ENCODE measurements at regions not wholly inside any gene's neighbourhood (a gene's known extent, or its start where the extent isn't known, plus 50 kb on each side); places are given as distances from the start of the nearest gene placed in this dataset.

GRCh38 chr2:65746931-65747675 lies 314.7 kb upstream of the SPRED2 start:
- Mint-ChIP-seq H3K27ac (ENCODE audit: low read depth) (no peak overlapping the region), H3K4me1 (no peaks in the 10 kb centered on the region), H3K9me3 (no peaks in the 10 kb centered on the region), H3K27me3 (peaks cover 4% of the 10 kb centered on the region), H3K36me3 (ENCODE audit: insufficient read depth) (no peaks in the 10 kb centered on the region), H3K4me3 (no peak overlapping the region)
- ATAC-seq (replicated peaks; ENCODE audit: extremely low read depth, poor library complexity, severe bottlenecking) (no peak), DNase-seq (ENCODE audit: low spot score in 2 of 2) (no peak)

DNA sequence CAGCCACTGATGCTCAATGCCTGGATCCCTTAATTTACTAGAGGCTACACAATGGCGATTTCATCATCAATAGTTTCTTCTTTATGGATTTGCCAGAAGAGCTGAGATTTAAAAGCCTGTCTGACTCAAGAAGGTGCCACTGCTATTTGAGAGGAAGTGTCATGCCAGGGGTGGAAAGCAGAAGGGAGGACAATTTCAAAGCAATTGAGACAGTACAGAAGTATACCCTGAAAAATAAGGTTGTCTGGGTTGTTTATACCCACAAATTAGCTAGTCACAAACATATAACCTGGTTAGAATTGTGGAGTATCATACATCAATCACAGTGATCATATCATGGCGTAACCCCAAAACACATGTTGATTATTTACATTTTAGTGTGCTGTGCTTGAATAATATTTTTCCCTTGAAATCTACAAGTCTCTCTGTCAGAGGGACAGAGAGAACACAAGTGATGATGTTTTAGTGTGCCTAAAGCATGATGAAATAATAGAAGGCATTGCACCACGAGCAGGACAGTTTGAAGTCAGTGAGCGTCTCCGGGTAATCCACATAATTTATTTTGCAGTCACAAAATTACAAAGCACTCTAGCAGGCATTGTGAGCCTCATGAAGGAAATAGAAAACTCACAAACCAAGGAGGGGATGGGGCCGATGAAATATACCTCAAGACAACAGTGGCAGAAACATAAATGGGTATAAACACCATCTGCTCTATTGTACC lies 312.2 kb upstream of the SPRED2 start:
- no peak for DNase-seq (ENCODE audit: low spot score in 2 of 2)
- Mint-ChIP-seq H3K27me3 (peaks cover 20% of the 10 kb centered on the region), H3K27ac (ENCODE audit: low read depth) (no peak overlapping the region), H3K4me1 (no peaks in the 10 kb centered on the region), H3K4me3 (no peak overlapping the region), H3K36me3 (ENCODE audit: insufficient read depth) (no peaks in the 10 kb centered on the region), H3K9me3 (no peaks in the 10 kb centered on the region)
- ATAC-seq (replicated peaks; ENCODE audit: extremely low read depth, poor library complexity, severe bottlenecking) = no peak

DNA sequence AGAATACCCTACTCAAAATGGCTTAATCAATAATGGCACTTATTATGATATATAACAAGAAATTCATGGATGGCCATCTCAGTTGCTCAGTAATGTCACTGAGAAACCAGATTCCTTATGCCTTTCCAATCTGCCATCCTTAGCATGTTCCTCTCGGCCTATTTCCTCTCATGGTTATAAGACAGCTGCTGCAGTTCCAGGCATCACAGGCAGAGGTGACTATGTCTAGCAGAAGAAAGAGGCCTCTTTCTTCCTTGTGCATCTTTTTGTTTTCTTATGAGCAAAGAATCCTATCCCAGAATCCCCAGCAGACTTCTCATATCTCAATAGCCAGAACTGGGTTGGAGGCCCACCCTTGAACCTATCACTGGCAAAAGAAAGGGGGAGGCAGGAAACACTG lies 310.6 kb upstream of the SPRED2 start:
- Mint-ChIP-seq H3K27ac (ENCODE audit: low read depth) (no peak overlapping the region), H3K4me1 (no peaks in the 10 kb centered on the region), H3K36me3 (ENCODE audit: insufficient read depth) (no peaks in the 10 kb centered on the region), H3K4me3 (no peak overlapping the region), H3K27me3 (peaks cover 20% of the 10 kb centered on the region), H3K9me3 (no peaks in the 10 kb centered on the region)
- DNase-seq (ENCODE audit: low spot score in 2 of 2) (no peak), ATAC-seq (replicated peaks; ENCODE audit: extremely low read depth, poor library complexity, severe bottlenecking) (no peak)

GRCh38 chr2:65739927-65740326 lies 307.5 kb upstream of the SPRED2 start:
- Mint-ChIP-seq H3K36me3 (ENCODE audit: insufficient read depth) (no peaks in the 10 kb centered on the region), H3K27ac (ENCODE audit: low read depth) (no peak overlapping the region), H3K4me3 (no peak overlapping the region), H3K4me1 (no peaks in the 10 kb centered on the region), H3K9me3 (no peaks in the 10 kb centered on the region), H3K27me3 (peaks cover 35% of the 10 kb centered on the region)
- ATAC-seq (replicated peaks; ENCODE audit: extremely low read depth, poor library complexity, severe bottlenecking) (no peak), DNase-seq (ENCODE audit: low spot score in 2 of 2) (no peak)

DNA sequence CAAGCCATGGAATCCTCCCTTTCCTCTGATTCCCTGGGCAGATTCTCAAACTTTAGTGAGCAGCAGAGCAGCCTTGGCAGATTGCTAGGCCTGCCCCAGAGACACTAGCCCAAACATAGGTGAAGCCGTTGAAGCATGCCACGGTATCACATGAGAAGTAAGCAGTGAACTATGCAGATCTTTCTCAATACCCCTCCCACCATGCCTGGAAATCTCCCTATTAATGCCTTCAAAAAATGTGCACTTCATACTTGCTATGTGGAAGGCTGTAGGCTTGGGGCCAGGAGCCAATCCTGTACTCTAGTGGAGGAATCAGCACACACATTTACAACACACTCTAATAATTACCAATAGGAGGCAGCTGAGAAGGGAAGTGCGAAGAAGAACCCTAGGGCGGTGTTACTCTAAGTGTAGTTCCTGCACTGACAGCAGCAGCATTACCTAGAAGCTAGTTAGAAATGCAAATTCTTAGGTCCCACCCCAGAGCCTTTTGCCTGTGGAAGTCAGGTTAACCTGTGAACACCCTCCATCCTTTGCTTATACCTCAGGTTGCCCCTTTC lies 305.1 kb upstream of the SPRED2 start:
- ATAC-seq (replicated peaks; ENCODE audit: extremely low read depth, poor library complexity, severe bottlenecking) = no peak
- no peak overlapping the region for H3K27ac Mint-ChIP-seq (ENCODE audit: low read depth)
- H3K9me3 Mint-ChIP-seq = no peaks in the 10 kb centered on the region
- no peak overlapping the region for H3K4me3 Mint-ChIP-seq
- DNase-seq (ENCODE audit: low spot score in 2 of 2) = no peak
- H3K27me3 Mint-ChIP-seq = peaks cover 44% of the 10 kb centered on the region
- H3K36me3 Mint-ChIP-seq (ENCODE audit: insufficient read depth) = no peaks in the 10 kb centered on the region
- no peaks in the 10 kb centered on the region for H3K4me1 Mint-ChIP-seq

DNA sequence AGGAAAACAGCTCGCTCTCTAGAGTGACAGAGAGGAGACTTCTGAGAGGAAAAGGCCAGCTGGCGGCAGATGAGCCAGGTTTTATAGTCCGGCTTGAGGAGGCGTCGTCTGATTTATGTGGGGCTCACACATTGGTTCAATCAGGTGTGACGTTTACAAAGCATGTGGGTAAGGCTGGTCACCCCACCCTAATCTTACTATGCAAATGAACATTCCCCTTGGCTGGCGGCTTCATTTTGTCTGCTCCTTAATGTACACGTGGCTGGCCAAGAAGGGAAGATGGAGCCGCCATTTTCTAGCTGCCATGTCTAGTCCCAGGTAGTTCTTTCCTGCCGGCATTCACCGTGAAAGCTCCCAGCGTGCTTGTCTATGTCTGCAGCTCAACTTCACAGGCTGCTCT lies 299.1 kb upstream of the SPRED2 start:
- Mint-ChIP-seq H3K9me3 (no peaks in the 10 kb centered on the region), H3K27me3 (peaks cover 24% of the 10 kb centered on the region), H3K27ac (ENCODE audit: low read depth) (no peak overlapping the region), H3K4me1 (no peaks in the 10 kb centered on the region), H3K36me3 (ENCODE audit: insufficient read depth) (no peaks in the 10 kb centered on the region), H3K4me3 (no peak overlapping the region)
- no peak for DNase-seq (ENCODE audit: low spot score in 2 of 2)
- ATAC-seq (replicated peaks; ENCODE audit: extremely low read depth, poor library complexity, severe bottlenecking) = no peak

- no peak overlapping the region for H3K27ac Mint-ChIP-seq (ENCODE audit: low read depth)
- H3K9me3 Mint-ChIP-seq = no peaks in the 10 kb centered on the region
- no peak overlapping the region for H3K4me3 Mint-ChIP-seq
- peaks cover 12% of the 10 kb centered on the region for H3K27me3 Mint-ChIP-seq
- H3K36me3 Mint-ChIP-seq (ENCODE audit: insufficient read depth) = no peaks in the 10 kb centered on the region
- DNase-seq (ENCODE audit: low spot score in 2 of 2) = no peak
- no peaks in the 10 kb centered on the region for H3K4me1 Mint-ChIP-seq
- no peak for ATAC-seq (replicated peaks; ENCODE audit: extremely low read depth, poor library complexity, severe bottlenecking)
Observed at GRCh38 chr2:65730186-65730585, 297.8 kb upstream of the SPRED2 start.

- H3K9me3 Mint-ChIP-seq = no peaks in the 10 kb centered on the region
- no peak for ATAC-seq (replicated peaks; ENCODE audit: extremely low read depth, poor library complexity, severe bottlenecking)
- H3K27ac Mint-ChIP-seq (ENCODE audit: low read depth) = no peak overlapping the region
- DNase-seq (ENCODE audit: low spot score in 2 of 2) = no peak
- H3K27me3 Mint-ChIP-seq = peaks cover 2% of the 10 kb centered on the region
- H3K4me1 Mint-ChIP-seq = no peaks in the 10 kb centered on the region
- no peak overlapping the region for H3K4me3 Mint-ChIP-seq
- no peaks in the 10 kb centered on the region for H3K36me3 Mint-ChIP-seq (ENCODE audit: insufficient read depth)
Observed at GRCh38 chr2:65729246-65729645, 296.8 kb upstream of the SPRED2 start.

- no peak overlapping the region for H3K4me3 Mint-ChIP-seq
- DNase-seq (ENCODE audit: low spot score in 2 of 2) (no peak), ATAC-seq (replicated peaks; ENCODE audit: extremely low read depth, poor library complexity, severe bottlenecking) (no peak)
- H3K27ac Mint-ChIP-seq (ENCODE audit: low read depth) = no peak overlapping the region
- peaks cover 2% of the 10 kb centered on the region for H3K27me3 Mint-ChIP-seq
- no peaks in the 10 kb centered on the region for H3K9me3 Mint-ChIP-seq
- H3K36me3 Mint-ChIP-seq (ENCODE audit: insufficient read depth) = no peaks in the 10 kb centered on the region
- H3K4me1 Mint-ChIP-seq = no peaks in the 10 kb centered on the region
Observed at GRCh38 chr2:65728477-65729180, 296.2 kb upstream of the SPRED2 start.

GRCh38 chr2:65727816-65728215 lies 295.4 kb upstream of the SPRED2 start:
- H3K9me3 Mint-ChIP-seq = no peaks in the 10 kb centered on the region
- ATAC-seq (replicated peaks; ENCODE audit: extremely low read depth, poor library complexity, severe bottlenecking) (no peak), DNase-seq (ENCODE audit: low spot score in 2 of 2) (no peak)
- peaks cover 10% of the 10 kb centered on the region for H3K27me3 Mint-ChIP-seq
- no peak overlapping the region for H3K4me3 Mint-ChIP-seq
- H3K27ac Mint-ChIP-seq (ENCODE audit: low read depth) = no peak overlapping the region
- H3K4me1 Mint-ChIP-seq = no peaks in the 10 kb centered on the region
- no peaks in the 10 kb centered on the region for H3K36me3 Mint-ChIP-seq (ENCODE audit: insufficient read depth)

DNA sequence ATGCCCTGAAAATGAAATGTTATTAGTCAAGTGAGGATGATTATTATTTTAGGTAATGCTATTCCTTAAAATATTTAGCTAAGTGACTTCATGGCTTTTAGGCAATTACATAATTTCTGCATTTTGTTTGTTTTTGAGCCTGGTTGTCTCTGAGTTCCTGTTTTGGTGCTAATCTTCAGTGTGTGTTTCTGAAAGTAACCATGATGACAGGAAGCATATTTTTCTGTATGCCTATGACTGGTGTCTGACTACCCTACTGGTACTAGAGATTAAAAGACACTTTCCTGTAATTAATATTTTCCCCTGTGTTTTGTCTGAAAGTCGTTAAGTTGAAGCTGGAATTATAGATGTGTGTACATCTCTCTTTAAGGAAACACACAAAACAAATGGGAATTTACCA lies 295.0 kb upstream of the SPRED2 start:
- H3K9me3 Mint-ChIP-seq = no peaks in the 10 kb centered on the region
- no peak overlapping the region for H3K27ac Mint-ChIP-seq (ENCODE audit: low read depth)
- DNase-seq (ENCODE audit: low spot score in 2 of 2) (no peak), ATAC-seq (replicated peaks; ENCODE audit: extremely low read depth, poor library complexity, severe bottlenecking) (no peak)
- H3K4me1 Mint-ChIP-seq = no peaks in the 10 kb centered on the region
- H3K27me3 Mint-ChIP-seq = peaks cover 12% of the 10 kb centered on the region
- H3K36me3 Mint-ChIP-seq (ENCODE audit: insufficient read depth) = no peaks in the 10 kb centered on the region
- H3K4me3 Mint-ChIP-seq = no peak overlapping the region

GRCh38 chr2:65724752-65725151 lies 292.4 kb upstream of the SPRED2 start:
- no peaks in the 10 kb centered on the region for H3K9me3 Mint-ChIP-seq
- no peak overlapping the region for H3K27ac Mint-ChIP-seq (ENCODE audit: low read depth)
- ATAC-seq (replicated peaks; ENCODE audit: extremely low read depth, poor library complexity, severe bottlenecking) (no peak), DNase-seq (ENCODE audit: low spot score in 2 of 2) (no peak)
- no peaks in the 10 kb centered on the region for H3K36me3 Mint-ChIP-seq (ENCODE audit: insufficient read depth)
- no peaks in the 10 kb centered on the region for H3K4me1 Mint-ChIP-seq
- peaks cover 25% of the 10 kb centered on the region for H3K27me3 Mint-ChIP-seq
- H3K4me3 Mint-ChIP-seq = no peak overlapping the region
